ENCODE measurements at regions not wholly inside any gene's neighbourhood (a gene's known extent, or its start where the extent isn't known, plus 50 kb on each side); places are given as distances from the start of the nearest gene placed in this dataset.

- Histone ChIP-seq H3K56ac (replicated peaks; ENCODE audit: insufficient read length, low read depth, low read length) (no peak overlapping the region), H3K9ac (replicated peaks in 1 of 4; ENCODE audit: extremely low read depth in 1 of 4, low read depth in 3 of 4, low read length in 3 of 4) (no peak overlapping the region), H3K36me3 (ENCODE audit: control insufficient read depth in 2 of 4, insufficient read depth in 4 of 4, low read length in 3 of 4) (no peaks in the 10 kb centered on the region), H3K4me3 (ENCODE audit: extremely low read depth in 1 of 4, insufficient read depth in 2 of 4, low read depth in 3 of 4, low read length in 4 of 4) (no peak overlapping the region), H3K4me1 (replicated peaks in 1 of 4; ENCODE audit: control insufficient read depth in 3 of 4, insufficient read depth in 4 of 4, low read length in 3 of 4) (no peaks in the 10 kb centered on the region), H3K14ac (ENCODE audit: insufficient read length) (no peak overlapping the region), H3K79me1 (ENCODE audit: low read depth, low read length) (no peaks in the 10 kb centered on the region), H2BK5ac (ENCODE audit: low read depth, low read length) (no peak overlapping the region), H3K27ac (ENCODE audit: low read depth, low read length) (no peak overlapping the region), H4K8ac (ENCODE audit: extremely low read depth, insufficient read depth, low read length) (no peak overlapping the region), H3K23me2 (ENCODE audit: low read depth, low read length) (no peaks in the 10 kb centered on the region), H2AK5ac (ENCODE audit: low read depth, low read length) (no peak overlapping the region), H4K91ac (replicated peaks; ENCODE audit: insufficient read length, low read length) (no peak overlapping the region), H3K4ac (replicated peaks; ENCODE audit: insufficient read length, low read depth, low read length) (no peak overlapping the region), H3K79me2 (ENCODE audit: control insufficient read depth in 1 of 2, insufficient read depth in 2 of 2, low read length in 2 of 2) (no peaks in the 10 kb centered on the region), H4K20me1 (replicated peaks in 1 of 2; ENCODE audit: control insufficient read depth in 1 of 2, insufficient read depth in 2 of 2, low read length in 2 of 2) (no peaks in the 10 kb centered on the region), H2BK20ac (ENCODE audit: low read length) (no peak overlapping the region), H2BK15ac (ENCODE audit: low read length) (no peak overlapping the region), H3K9me3 (ENCODE audit: insufficient read depth in 2 of 2, low read depth in 1 of 2, low read length in 1 of 2) (no peaks in the 10 kb centered on the region), H3K23ac (ENCODE audit: insufficient read length) (no peak overlapping the region), H4K5ac (ENCODE audit: insufficient read length, low read depth, low read length) (no peak overlapping the region), H3K4me2 (ENCODE audit: insufficient read depth in 1 of 2, low read depth in 2 of 2, low read length in 2 of 2) (no peak overlapping the region), H3K27me3 (replicated peaks in 1 of 4; ENCODE audit: control insufficient read depth in 3 of 4, extremely low read depth in 1 of 4, insufficient read depth in 3 of 4, low read length in 3 of 4) (no peaks in the 10 kb centered on the region), H3K18ac (ENCODE audit: extremely low read depth, low read length) (no peak overlapping the region), H2BK12ac (ENCODE audit: low read depth, low read length) (no peak overlapping the region), H2BK120ac (replicated peaks; ENCODE audit: low read depth, low read length) (no peak overlapping the region), H2AFZ (ENCODE audit: low read length) (no peak overlapping the region)
- ChIA-PET CTCF (ENCODE audit: partially characterized antibody) (interaction anchor here (0.9 to 1.9 kb wide), 8 partner anchors 9 to 290 kb away, joined by 3 to 7 read pairs (median 3); no protein-coding TSS in a partner anchor), POLR2A (ENCODE audit: partially characterized antibody) (no interaction called here)
- 86% methylated on average over 2 of the region's 2 CpGs; no CpG with 5 or more reads in 1 of the 2 experiments for WGBS, 2 experiments (ENCODE audit: extremely low coverage in 1 of 2, insufficient coverage in 1 of 2, insufficient read length in 1 of 2, insufficient replicate concordance in 2 of 2, low coverage in 1 of 2, low lambda C conversion rate in 2 of 2, missing lambda C conversion rate in 1 of 2)
- FAIRE-seq (no peak), DNase-seq (ENCODE audit: low read depth in 1 of 2, low spot score in 2 of 2) (no peak)
- no peak for TF ChIP-seq EP300 (IDR thresholded peaks at IDR 0.05; ENCODE audit: borderline replicate concordance in 1 of 2, low read depth in 2 of 2, low read length in 2 of 2)
- TF ChIP-seq GTF2F1 (IDR thresholded peaks at IDR 0.05; ENCODE audit: borderline replicate concordance, low read depth, low read length): no peak
- TF ChIP-seq SP4 (IDR thresholded peaks at IDR 0.05; ENCODE audit: low read length): no peak
- TF ChIP-seq KDM1A (IDR thresholded peaks at IDR 0.05; ENCODE audit: borderline replicate concordance, low read length): no peak
- no peak for TF ChIP-seq GABPA (IDR thresholded peaks at IDR 0.05; ENCODE audit: borderline replicate concordance, insufficient read depth, low read length)
Measured at GRCh38 chr18:34943587-34943986, 97.6 kb upstream of the MAPRE2 start.

Data from H1 (cell line).